Adipocyte (in vitro differentiated cells): ENCODE measurements at regions not wholly inside any gene's neighbourhood (a gene's known extent, or its start where the extent isn't known, plus 50 kb on each side); places are given as distances from the start of the nearest gene placed in this dataset.

Experiments used
- DNase-seq: peaks from one replicate; pipeline ENCODE4 v3.0.0-alpha.2; 2015; ENCODE audit warnings: low read depth
- H3K27me3 ChIP-seq: replicated peaks from 2 replicates; pipeline ENCODE4 v1.7.0; 2013; ENCODE audit warnings: mild to moderate bottlenecking, low read length, moderate library complexity; ENCODE audit not compliant: control insufficient read depth, insufficient read depth
- H3K36me3 ChIP-seq: 2 replicates; pipeline ENCODE4 v1.7.0; 2013; ENCODE audit warnings: low read length, mild to moderate bottlenecking, moderate library complexity; ENCODE audit not compliant: control insufficient read depth, insufficient read depth, severe bottlenecking
- H3K4me1 ChIP-seq: 2 replicates; pipeline ENCODE4 v1.7.0; 2013; ENCODE audit warnings: mild to moderate bottlenecking, low read length, moderate library complexity; ENCODE audit not compliant: control insufficient read depth, insufficient read depth
- H3K4me3 ChIP-seq: 2 replicates; pipeline ENCODE4 v1.7.0; 2013; ENCODE audit warnings: mild to moderate bottlenecking, low read length, moderate library complexity
- H3K9ac ChIP-seq: 2 replicates; pipeline ENCODE4 v1.7.0; 2013; ENCODE audit warnings: mild to moderate bottlenecking, low read length, moderate library complexity
- H3K9me3 ChIP-seq: 2 replicates; pipeline ENCODE4 v1.7.0; 2013; ENCODE audit warnings: mild to moderate bottlenecking, low read length, moderate library complexity; ENCODE audit not compliant: control insufficient read depth

- no peaks in the 10 kb centered on the region for H3K9me3 ChIP-seq
- no peaks in the 10 kb centered on the region for H3K27me3 ChIP-seq
- peaks cover 42% of the 10 kb centered on the region for H3K4me1 ChIP-seq
- peak; percentile 73 for DNase-seq
- no peak overlapping the region for H3K4me3 ChIP-seq
- no peaks in the 10 kb centered on the region for H3K36me3 ChIP-seq
- no peak overlapping the region for H3K9ac ChIP-seq
Measured at GRCh38 chr10:44567471-44567870, 182.6 kb upstream of the CXCL12 start.

GRCh38 chr10:44569193-44570091, 184.5 kb upstream of the CXCL12 start:
- H3K27me3 ChIP-seq: no peaks in the 10 kb centered on the region
- no peaks in the 10 kb centered on the region for H3K36me3 ChIP-seq
- peak; percentile 82 for DNase-seq
- H3K4me1 ChIP-seq: peaks cover 42% of the 10 kb centered on the region
- peak overlapping the region; percentile 39 for H3K4me3 ChIP-seq
- no peaks in the 10 kb centered on the region for H3K9me3 ChIP-seq
- peak overlapping the region; percentile 79 for H3K9ac ChIP-seq

GRCh38 chr10:44571701-44572100, 186.8 kb upstream of the CXCL12 start:
- no peak for DNase-seq
- Histone ChIP-seq H3K36me3 (no peaks in the 10 kb centered on the region), H3K27me3 (no peaks in the 10 kb centered on the region), H3K9ac (no peak overlapping the region), H3K9me3 (no peaks in the 10 kb centered on the region), H3K4me1 (peaks cover 48% of the 10 kb centered on the region), H3K4me3 (no peak overlapping the region)

- H3K4me3 ChIP-seq: no peak overlapping the region
- peaks cover 49% of the 10 kb centered on the region for H3K4me1 ChIP-seq
- no peaks in the 10 kb centered on the region for H3K27me3 ChIP-seq
- no peaks in the 10 kb centered on the region for H3K36me3 ChIP-seq
- no peak for DNase-seq
- H3K9ac ChIP-seq: no peak overlapping the region
- no peaks in the 10 kb centered on the region for H3K9me3 ChIP-seq
Measured at GRCh38 chr10:44572146-44572545, 187.2 kb upstream of the CXCL12 start.

- no peaks in the 10 kb centered on the region for H3K27me3 ChIP-seq
- H3K9ac ChIP-seq: no peak overlapping the region
- no peak overlapping the region for H3K4me3 ChIP-seq
- no peaks in the 10 kb centered on the region for H3K9me3 ChIP-seq
- peaks cover 51% of the 10 kb centered on the region for H3K4me1 ChIP-seq
- H3K36me3 ChIP-seq: no peaks in the 10 kb centered on the region
- no peak for DNase-seq
Measured at GRCh38 chr10:44573821-44574220, 188.9 kb upstream of the CXCL12 start.

GRCh38 chr10:44574596-44575480, 189.9 kb upstream of the CXCL12 start:
- Histone ChIP-seq H3K9ac (no peak overlapping the region), H3K4me3 (no peak overlapping the region), H3K4me1 (peaks cover 44% of the 10 kb centered on the region), H3K36me3 (no peaks in the 10 kb centered on the region), H3K9me3 (no peaks in the 10 kb centered on the region), H3K27me3 (no peaks in the 10 kb centered on the region)
- DNase-seq: no peak

- Histone ChIP-seq H3K4me1 (peaks cover 34% of the 10 kb centered on the region), H3K4me3 (no peak overlapping the region), H3K36me3 (no peaks in the 10 kb centered on the region), H3K9me3 (no peaks in the 10 kb centered on the region), H3K9ac (no peak overlapping the region), H3K27me3 (no peaks in the 10 kb centered on the region)
- DNase-seq: no peak
Measured at GRCh38 chr10:44575601-44576380, 190.9 kb upstream of the CXCL12 start.

GRCh38 chr10:44576702-44577191, 191.8 kb upstream of the CXCL12 start:
- no peaks in the 10 kb centered on the region for H3K9me3 ChIP-seq
- no peak for DNase-seq
- H3K27me3 ChIP-seq: no peaks in the 10 kb centered on the region
- no peaks in the 10 kb centered on the region for H3K36me3 ChIP-seq
- H3K4me3 ChIP-seq: peak overlapping the region; percentile 12
- H3K4me1 ChIP-seq: peaks cover 26% of the 10 kb centered on the region
- peak overlapping the region; percentile 77 for H3K9ac ChIP-seq

GRCh38 chr10:44577533-44577932, 192.6 kb upstream of the CXCL12 start:
- DNase-seq: no peak
- Histone ChIP-seq H3K36me3 (no peaks in the 10 kb centered on the region), H3K4me1 (peaks cover 24% of the 10 kb centered on the region), H3K4me3 (peak overlapping the region; percentile 12), H3K9ac (peak overlapping the region; percentile 77), H3K9me3 (no peaks in the 10 kb centered on the region), H3K27me3 (no peaks in the 10 kb centered on the region)

- no peaks in the 10 kb centered on the region for H3K36me3 ChIP-seq
- peaks cover 24% of the 10 kb centered on the region for H3K4me1 ChIP-seq
- H3K9me3 ChIP-seq: no peaks in the 10 kb centered on the region
- DNase-seq: no peak
- no peaks in the 10 kb centered on the region for H3K27me3 ChIP-seq
- H3K9ac ChIP-seq: peak overlapping the region; percentile 77
- no peak overlapping the region for H3K4me3 ChIP-seq
Measured at GRCh38 chr10:44578271-44578670, 193.4 kb upstream of the CXCL12 start.
